GM21381 (cell line): ENCODE measurements at regions not wholly inside any gene's neighbourhood (a gene's known extent, or its start where the extent isn't known, plus 50 kb on each side); places are given as distances from the start of the nearest gene placed in this dataset.
"Not testable (repeated sequence)": the region's sequence is repeated elsewhere in the genome, so short reads cannot be mapped to it uniquely, and the experiment has no call there.

Experiments
- ATAC-seq: cut with Tn5 transposase; IDR thresholded peaks from one replicate; pipeline ENCODE4 v1.9.1; 2021; ENCODE audit warnings: mild to moderate bottlenecking, moderate library complexity; ENCODE audit not compliant: unreplicated experiment

DNA sequence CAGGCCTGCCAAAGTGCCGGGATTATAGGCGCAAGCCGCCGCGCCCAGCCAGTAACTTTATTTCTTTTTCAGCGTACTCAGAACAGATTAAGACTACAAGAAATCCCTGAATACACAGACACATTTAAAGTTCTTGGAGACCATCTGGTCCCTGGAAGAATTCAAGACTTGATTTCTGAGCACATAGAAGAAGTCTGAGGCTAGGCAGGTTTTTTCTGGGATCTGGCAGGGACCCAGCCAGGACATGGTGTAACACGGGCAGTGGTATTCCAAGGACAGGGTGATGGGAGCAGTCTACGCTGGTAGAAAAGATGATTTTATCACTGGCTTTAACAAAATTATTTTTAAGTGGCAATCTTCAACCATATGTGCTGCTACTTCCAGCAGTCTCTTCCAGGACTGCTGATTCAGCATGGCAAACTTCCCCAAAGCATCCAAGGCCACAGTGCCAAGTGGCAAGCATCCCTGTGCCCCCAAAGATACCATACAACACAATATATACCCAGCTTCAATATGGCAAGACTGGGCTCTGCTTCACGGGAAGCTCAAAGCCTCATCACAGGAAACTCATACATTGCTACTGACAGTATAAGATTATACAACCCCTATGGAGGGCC lies 105.2 kb upstream of the OR5AK2 start:
- ATAC-seq: no peak

DNA sequence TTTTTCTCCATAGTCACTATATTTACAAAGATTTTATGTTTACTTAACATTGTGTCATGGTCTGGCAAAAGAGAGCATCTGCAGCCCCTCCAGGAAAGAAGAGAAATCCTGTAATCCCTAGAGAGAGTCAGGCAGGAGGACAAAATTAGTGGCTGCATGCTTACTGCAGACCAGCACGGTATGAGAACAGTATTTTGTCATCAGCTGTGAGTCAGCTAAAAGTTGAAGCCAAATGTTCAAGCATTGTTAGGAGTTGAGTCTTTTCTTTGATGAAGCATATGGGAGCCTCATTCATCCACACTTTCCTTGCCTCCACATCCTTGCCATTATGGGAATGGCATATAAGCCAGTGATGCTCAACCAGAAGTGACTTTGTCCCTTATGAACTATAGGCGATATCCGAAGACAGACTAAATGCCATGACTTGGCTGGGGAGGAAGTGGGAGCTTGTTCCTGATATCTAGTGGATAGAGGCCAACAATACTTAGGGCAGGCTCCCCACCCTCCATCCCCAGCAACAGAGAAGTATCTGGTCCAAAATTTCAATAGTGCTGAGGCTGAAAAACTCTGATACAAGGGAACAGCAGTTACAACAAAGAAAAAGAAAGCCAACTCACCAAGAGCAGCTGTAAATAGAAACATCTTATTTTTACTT lies 112.0 kb upstream of the OR5AK2 start:
- no peak for ATAC-seq

DNA sequence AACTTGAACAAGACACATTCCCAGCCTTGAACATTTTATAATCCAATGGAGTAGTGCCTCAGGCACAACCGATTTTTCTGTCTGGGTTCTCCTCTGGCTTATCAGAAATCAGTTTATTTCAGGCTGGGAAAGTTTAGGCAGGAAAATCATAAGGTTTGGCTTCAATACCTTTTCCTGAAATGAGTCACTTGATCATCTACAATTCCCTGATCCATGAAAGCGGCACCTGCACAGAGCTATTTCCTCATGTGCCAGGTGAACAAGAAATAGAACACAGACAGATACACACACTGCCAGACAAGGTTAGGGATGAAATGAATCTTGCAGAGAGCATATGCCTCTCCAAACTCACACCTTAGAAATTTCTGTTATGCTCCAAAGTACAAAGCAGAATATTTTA lies 106.7 kb upstream of the OR9G4 start:
- ATAC-seq: no peak

GRCh38 chr11:56852131-56852530 lies 103.6 kb upstream of the OR9G4 start:
- no peak for ATAC-seq

- no peak for ATAC-seq
These were observed 101.4 kb upstream of the OR9G4 start for GRCh38 chr11:56849852-56850251.

GRCh38 chr11:56849250-56849649 lies 100.8 kb upstream of the OR9G4 start:
- no peak for ATAC-seq

- no peak for ATAC-seq
These were observed 99.8 kb upstream of the OR9G4 start for GRCh38 chr11:56848141-56848809.

DNA sequence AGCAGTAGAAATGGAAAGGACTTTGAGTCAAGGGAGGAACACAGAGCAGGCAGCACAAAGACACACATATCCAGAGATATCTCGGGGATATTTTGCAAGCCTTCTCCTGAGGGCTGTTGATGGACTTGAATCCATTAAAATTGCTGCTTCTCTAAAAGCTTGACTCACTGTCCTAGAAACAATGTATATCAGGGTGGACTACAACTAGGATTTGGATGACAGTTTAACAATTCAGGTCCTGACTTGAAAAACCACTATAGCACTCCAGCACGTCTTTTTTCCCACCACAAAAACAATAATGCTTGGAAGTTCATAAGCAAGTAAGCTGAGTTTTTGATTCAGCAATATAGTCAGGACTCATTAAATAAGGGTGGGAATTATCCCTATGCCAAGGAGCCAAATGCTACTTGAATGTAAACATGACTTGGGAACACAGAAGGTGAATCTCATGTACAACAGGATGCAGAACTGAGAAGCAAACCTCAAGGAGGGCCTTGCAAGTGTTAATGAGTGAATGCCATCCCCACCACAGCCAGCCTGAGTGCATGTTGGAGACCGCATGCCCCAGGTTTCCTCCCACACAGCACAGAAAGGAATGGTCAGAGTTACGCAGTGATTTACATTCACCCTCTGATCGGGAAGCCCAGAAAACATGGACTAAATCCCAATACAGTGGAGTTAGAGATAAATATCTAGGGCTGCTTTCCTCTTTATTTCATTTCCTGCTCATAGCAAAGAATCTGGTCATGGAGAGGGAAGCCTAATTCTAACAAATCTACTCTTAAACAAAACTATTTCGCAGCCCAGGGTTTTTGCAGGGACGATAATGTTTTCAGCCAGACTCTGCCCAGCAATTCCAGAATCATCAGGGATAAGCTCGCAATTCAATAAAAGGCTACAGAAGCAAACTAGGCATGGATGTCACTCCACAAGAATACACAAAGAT lies 98.4 kb upstream of the OR9G4 start:
- no peak for ATAC-seq

DNA sequence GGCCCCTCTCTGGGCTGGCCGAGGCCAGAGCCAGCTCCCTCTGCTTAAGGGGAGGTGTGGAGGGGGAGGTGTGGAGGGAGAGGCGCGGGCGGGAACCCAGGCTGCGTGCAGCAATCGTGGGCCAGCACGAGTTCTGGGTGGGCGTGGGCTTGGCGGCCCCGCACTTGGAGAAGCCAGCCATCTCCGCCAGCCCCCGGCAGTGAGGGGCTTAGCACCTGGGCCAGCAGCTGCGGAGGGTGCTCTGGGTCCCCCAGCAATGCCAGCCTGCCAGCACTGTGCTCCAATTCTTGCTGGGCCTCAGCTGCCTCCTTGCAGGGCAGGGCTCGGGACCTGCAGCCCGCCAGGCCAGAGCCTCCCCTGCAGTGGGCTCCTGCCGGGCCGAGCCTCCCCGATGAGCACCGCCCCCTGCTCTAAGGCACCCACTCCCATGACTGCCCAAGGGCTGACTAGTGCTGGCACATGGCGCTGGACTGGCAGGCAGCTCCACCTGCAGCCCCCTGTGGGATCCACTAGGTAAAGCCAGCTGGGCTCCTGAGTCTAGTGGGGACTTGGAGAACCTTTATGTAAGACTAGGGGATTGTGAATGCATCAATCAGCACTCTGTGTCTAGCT lies 96.7 kb upstream of the OR9G4 start:
- ATAC-seq: no peak

- ATAC-seq: no peak
These were observed 95.3 kb upstream of the OR9G4 start for GRCh38 chr11:56843816-56844215.

GRCh38 chr11:56842814-56843794 lies 94.6 kb upstream of the OR9G4 start:
- ATAC-seq: no peak

GRCh38 chr11:56841210-56841810 lies 92.8 kb upstream of the OR9G4 start:
- ATAC-seq: peak; percentile 79

GRCh38 chr11:56827357-56827756 lies 78.9 kb upstream of the OR9G4 start:
- ATAC-seq: not testable (repeated sequence)

- ATAC-seq: no peak
These were observed 71.4 kb upstream of the OR9G4 start for GRCh38 chr11:56819916-56820315.

- ATAC-seq: no peak
These were observed 69.2 kb upstream of the OR9G4 start for GRCh38 chr11:56817661-56818060.

- no peak for ATAC-seq
These were observed 67.8 kb upstream of the OR9G4 start for GRCh38 chr11:56816259-56816658.

- ATAC-seq: no peak
These were observed 59.8 kb upstream of the OR9G4 start for GRCh38 chr11:56808326-56808725.

- no peak for ATAC-seq
These were observed 51.3 kb upstream of the OR9G4 start for GRCh38 chr11:56799691-56800210.
